HAP-1 (cell line): ENCODE measurements at regions not wholly inside any gene's neighbourhood (a gene's known extent, or its start where the extent isn't known, plus 50 kb on each side); places are given as distances from the start of the nearest gene placed in this dataset.
A peak's percentile ranks its signal among the peaks of the same experiment; 100 is the strongest.
"Not testable (repeated sequence)": the region's sequence is repeated elsewhere in the genome, so short reads cannot be mapped to it uniquely, and the experiment has no call there.

Source experiments
- DNase-seq, 2 experiments: peaks; one replicate each; pipeline ENCODE4 v3.0.0-alpha.2; 2016 to 2020; ENCODE audit warnings: low spot score in 2 of 2
- H3K27me3 ChIP-seq: fragments of 250-450 bp; sonication (Bioruptor Pico); 2 replicates; pipeline ENCODE4 v1.5.1; 2020; ENCODE audit warnings: low read depth, mild to moderate bottlenecking, moderate library complexity
- H3K36me3 ChIP-seq: fragments of 250-450 bp; sonication (Bioruptor Pico); replicated peaks from 2 replicates; pipeline ENCODE4 v1.5.1; 2020; ENCODE audit warnings: mild to moderate bottlenecking
- H3K4me1 ChIP-seq: fragments of 250-450 bp; sonication (Bioruptor Pico); 2 replicates; pipeline ENCODE4 v1.5.1; 2020; ENCODE audit warnings: mild to moderate bottlenecking
- H3K4me3 ChIP-seq: fragments of 250-450 bp; sonication (Bioruptor Pico); 2 replicates; pipeline ENCODE4 v1.5.1; 2020; ENCODE audit warnings: mild to moderate bottlenecking, moderate library complexity
- H3K9me3 ChIP-seq: fragments of 250-450 bp; sonication (Bioruptor Pico); 2 replicates; pipeline ENCODE4 v1.5.1; 2020; ENCODE audit warnings: mild to moderate bottlenecking, moderate library complexity
- in situ Hi-C: fragments of 300-500 bp; cut with MboI; formaldehyde crosslinking; loops from 3 replicates; pipeline ENCODE4 v1.14.3; 2020; ENCODE audit warnings: low sequenced_read_pairs, inconsistent platforms, mixed read lengths

- no peaks in the 10 kb centered on the region for H3K27me3 ChIP-seq
- no peaks in the 10 kb centered on the region; the same call in 1 of the 2 replicates for H3K4me1 ChIP-seq
- H3K36me3 ChIP-seq, result no peaks in the 10 kb centered on the region
- in situ Hi-C loops, result no loop called here
- H3K9me3 ChIP-seq, result no peaks in the 10 kb centered on the region
- H3K4me3 ChIP-seq, result no peak overlapping the region
- no peak for DNase-seq
These were observed 107.2 kb upstream of the UBE2E3 start for GRCh38 chr2:180873219-180873618.

DNA sequence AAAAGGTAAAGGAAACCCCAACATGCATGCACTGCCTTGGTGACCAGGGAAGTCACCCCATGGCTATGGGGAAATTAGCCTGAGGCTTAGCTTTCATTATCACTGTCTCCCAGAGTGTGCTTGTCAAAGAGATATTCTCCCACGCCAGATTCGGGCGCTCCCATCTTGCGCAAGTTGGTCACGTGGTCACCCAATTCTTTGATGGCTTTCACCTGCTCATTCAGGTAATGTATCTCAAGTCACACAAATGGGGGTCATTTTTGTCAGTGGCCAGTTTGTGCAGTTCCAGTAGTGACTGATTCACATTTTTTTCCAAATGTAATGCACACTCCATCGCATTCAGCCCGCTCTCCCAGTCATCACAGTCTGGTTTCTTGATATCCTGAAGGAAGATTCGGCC lies 107.6 kb upstream of the UBE2E3 start:
- H3K4me3 ChIP-seq, DNase-seq, H3K27me3 ChIP-seq, H3K4me1 ChIP-seq, H3K36me3 ChIP-seq, in situ Hi-C loops, H3K9me3 ChIP-seq: not testable (repeated sequence)

DNA sequence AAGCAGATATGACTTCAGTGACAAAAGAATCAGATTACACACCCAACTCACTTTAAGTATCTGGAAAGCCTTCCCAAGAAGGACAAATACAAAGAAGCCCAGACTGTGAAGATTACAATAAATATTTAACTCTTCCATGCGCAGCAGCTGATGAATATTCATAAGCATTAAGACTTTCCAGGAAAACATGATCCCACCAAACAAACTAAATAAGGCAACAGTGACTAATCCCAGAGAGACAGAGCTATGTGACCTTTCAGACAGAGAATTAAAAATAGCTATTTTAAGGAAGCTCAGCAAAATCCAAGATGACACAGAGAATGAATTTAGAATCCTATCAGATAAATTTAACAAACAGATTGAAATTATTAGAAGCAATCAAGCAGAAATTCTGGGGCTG lies 108.2 kb upstream of the UBE2E3 start:
- Histone ChIP-seq H3K36me3 (no peaks in the 10 kb centered on the region), H3K9me3 (no peaks in the 10 kb centered on the region), H3K27me3 (no peaks in the 10 kb centered on the region), H3K4me3 (no peak overlapping the region), H3K4me1 (no peaks in the 10 kb centered on the region; the same call in 1 of the 2 replicates)
- in situ Hi-C loops, result no loop called here
- no peak for DNase-seq

DNA sequence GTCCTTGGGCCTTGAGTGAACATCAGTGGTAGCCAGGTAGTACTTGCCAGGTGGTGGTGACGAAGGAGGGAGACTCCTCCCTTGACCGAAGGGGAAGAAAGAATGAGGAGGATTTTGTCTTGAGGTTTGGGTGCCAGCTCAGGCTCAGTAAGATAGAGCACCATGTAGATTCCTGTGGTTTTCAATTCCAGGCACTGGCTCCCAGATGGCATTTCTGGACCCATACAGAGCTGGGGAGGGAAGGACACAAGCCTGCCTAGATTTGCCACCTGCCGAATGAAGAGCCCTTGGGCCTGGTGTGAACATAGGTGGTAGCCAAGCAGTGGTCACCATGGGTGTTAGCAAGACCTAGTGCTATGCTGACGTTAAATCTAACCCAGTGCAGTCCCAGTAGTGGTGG lies 108.8 kb upstream of the UBE2E3 start:
- Histone ChIP-seq H3K4me3 (no peak overlapping the region), H3K27me3 (no peaks in the 10 kb centered on the region), H3K9me3 (no peaks in the 10 kb centered on the region), H3K36me3 (no peaks in the 10 kb centered on the region), H3K4me1 (no peaks in the 10 kb centered on the region; the same call in 1 of the 2 replicates)
- in situ Hi-C loops, result no loop called here
- no peak for DNase-seq

DNA sequence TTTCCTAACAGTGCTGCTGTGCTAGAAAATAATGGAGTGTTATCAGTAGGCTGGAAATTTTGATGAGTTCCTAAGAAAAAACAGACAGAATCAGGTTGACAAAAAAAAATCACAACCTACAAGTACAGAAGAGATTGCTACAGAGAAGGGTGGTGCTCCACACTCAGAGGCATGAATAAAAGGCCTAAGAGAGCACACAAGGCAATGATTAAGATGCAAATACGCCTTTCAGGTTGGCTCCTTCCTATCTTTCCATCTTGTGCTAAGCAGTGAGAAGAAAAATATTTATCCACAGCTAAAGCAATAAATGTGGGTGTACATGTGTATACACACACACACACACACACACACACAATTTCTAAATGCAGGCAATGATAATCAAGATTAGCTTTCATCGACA lies 130.6 kb upstream of the UBE2E3 start:
- in situ Hi-C loops, result no loop called here
- no peaks in the 10 kb centered on the region for H3K27me3 ChIP-seq
- no peak for DNase-seq
- H3K36me3 ChIP-seq, result no peaks in the 10 kb centered on the region
- H3K9me3 ChIP-seq, result no peaks in the 10 kb centered on the region
- H3K4me1 ChIP-seq, result no peaks in the 10 kb centered on the region
- H3K4me3 ChIP-seq, result no peak overlapping the region

- H3K4me1 ChIP-seq, result no peaks in the 10 kb centered on the region
- in situ Hi-C loops, result no loop called here
- no peak for DNase-seq
- no peaks in the 10 kb centered on the region for H3K27me3 ChIP-seq
- no peaks in the 10 kb centered on the region for H3K36me3 ChIP-seq
- no peaks in the 10 kb centered on the region for H3K9me3 ChIP-seq
- H3K4me3 ChIP-seq, result no peak overlapping the region
These were observed 132.0 kb upstream of the UBE2E3 start for GRCh38 chr2:180848393-180848792.

- H3K36me3 ChIP-seq, result no peaks in the 10 kb centered on the region
- no peaks in the 10 kb centered on the region for H3K9me3 ChIP-seq
- in situ Hi-C loops, result no loop called here
- no peak for DNase-seq
- H3K27me3 ChIP-seq, result no peaks in the 10 kb centered on the region
- no peak overlapping the region for H3K4me3 ChIP-seq
- H3K4me1 ChIP-seq, result no peaks in the 10 kb centered on the region
These were observed 133.5 kb upstream of the UBE2E3 start for GRCh38 chr2:180846756-180847472.

DNA sequence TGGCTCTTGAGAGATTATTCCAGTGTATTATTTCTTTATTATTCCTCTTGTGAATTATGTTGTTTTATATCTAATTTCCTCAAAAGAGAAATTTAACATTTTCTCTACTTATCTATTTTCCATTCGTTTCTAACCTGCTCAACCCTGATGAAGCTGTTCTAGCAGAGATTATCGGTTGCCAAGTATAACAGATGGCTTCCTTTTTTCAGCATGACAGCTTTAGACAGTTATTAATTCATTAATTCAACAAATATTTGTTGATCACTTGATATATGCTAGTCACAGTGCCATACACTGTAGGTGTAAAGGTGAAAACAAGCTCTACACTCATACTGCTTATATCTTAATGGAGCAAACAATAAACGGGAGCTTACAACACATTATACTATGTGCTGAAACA lies 137.9 kb upstream of the UBE2E3 start:
- in situ Hi-C loops, result no loop called here
- H3K36me3 ChIP-seq, result no peaks in the 10 kb centered on the region
- H3K9me3 ChIP-seq, result no peaks in the 10 kb centered on the region
- no peaks in the 10 kb centered on the region for H3K4me1 ChIP-seq
- no peak for DNase-seq
- H3K4me3 ChIP-seq, result no peak overlapping the region
- H3K27me3 ChIP-seq, result no peaks in the 10 kb centered on the region

DNA sequence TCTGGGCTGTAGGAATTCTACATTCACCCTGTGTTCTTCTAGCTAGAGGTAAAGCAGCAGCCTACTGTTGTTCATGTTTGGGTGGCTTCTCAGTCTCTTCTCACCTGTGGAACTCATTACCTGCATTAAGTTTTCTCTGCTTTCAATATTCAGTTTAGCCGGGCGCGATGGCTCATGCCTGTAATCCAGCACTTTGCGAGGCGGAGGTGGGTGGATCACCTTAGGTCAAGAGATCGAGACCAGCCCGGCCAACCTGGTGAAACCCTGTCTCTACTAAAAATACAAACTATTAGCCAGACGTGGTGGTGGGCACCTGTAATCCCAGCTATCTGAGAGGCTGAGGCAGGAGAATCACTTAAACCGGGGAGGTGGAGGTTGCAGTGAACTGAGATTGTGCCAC lies 139.8 kb upstream of the UBE2E3 start:
- no peak for DNase-seq
- Histone ChIP-seq H3K4me1 (no peaks in the 10 kb centered on the region), H3K36me3 (no peaks in the 10 kb centered on the region), H3K4me3 (no peak overlapping the region), H3K9me3 (no peaks in the 10 kb centered on the region), H3K27me3 (no peaks in the 10 kb centered on the region)
- in situ Hi-C loops, result no loop called here

DNA sequence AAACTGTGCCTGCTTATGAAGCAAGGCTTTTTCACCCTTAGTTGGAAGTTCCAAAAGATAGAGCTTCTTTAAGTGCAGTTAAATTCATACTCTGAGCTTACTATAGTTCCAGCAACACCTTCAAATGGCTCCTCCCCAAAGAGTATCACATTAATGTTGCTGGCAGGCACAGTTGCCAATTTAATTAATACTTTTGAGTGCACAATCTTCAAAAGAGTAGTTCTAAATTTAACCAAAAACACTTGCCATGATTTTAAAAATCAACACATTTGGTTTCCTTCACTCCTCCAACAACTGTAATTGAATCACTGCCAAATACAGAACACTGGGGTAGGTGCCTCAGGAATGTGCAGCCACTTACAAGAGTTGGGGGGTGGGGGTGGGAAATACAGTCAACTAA lies 150.6 kb upstream of the UBE2E3 start:
- H3K27me3 ChIP-seq, result no peaks in the 10 kb centered on the region
- no peak for DNase-seq
- H3K9me3 ChIP-seq, result no peaks in the 10 kb centered on the region
- in situ Hi-C loops, result no loop called here
- no peaks in the 10 kb centered on the region for H3K36me3 ChIP-seq
- H3K4me1 ChIP-seq, result peaks cover 16% of the 10 kb centered on the region
- H3K4me3 ChIP-seq, result no peak overlapping the region

DNA sequence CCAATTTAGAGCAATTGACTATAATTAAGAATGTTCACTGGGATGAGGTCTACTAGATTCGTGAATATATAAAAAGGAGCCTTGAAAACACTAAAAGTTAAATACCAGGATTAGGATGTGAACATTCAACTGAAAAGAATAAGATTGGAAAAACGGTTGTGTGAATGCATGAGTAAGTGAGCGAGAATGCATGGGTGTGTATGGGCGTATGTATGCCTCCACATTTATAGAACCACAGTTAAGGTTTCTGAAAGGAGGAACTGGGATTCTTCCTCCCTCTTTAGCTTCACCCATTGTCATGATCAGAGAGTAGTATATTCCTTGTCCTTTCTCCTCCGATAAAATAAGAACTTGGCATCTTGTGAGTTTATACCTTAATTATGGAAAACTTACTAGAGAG lies 151.1 kb upstream of the UBE2E3 start:
- H3K4me3 ChIP-seq, result no peak overlapping the region
- no peaks in the 10 kb centered on the region for H3K27me3 ChIP-seq
- no peaks in the 10 kb centered on the region for H3K36me3 ChIP-seq
- in situ Hi-C loops, result no loop called here
- no peaks in the 10 kb centered on the region for H3K9me3 ChIP-seq
- peaks cover 16% of the 10 kb centered on the region for H3K4me1 ChIP-seq
- peak; percentile 16 to 52 for DNase-seq

DNA sequence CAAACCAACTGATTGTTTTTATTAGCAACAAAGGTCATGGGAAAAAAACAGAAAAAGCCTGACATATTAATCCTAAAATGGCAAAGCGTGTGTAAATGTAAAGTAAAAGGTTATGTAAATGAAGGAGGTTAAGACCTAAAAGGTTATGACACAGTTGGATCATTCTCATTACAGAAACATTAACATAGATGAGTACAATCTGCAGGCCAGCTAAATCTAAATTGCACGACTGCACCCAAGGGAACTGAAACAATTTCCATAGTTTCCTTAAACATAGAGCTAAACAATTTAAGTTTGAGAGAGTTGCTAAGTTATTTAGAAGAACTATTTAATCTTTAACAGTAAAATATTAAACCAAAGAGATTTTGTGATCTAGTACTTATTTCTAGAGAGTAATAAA lies 151.6 kb upstream of the UBE2E3 start:
- Histone ChIP-seq H3K4me3 (no peak overlapping the region), H3K36me3 (no peaks in the 10 kb centered on the region), H3K4me1 (peaks cover 16% of the 10 kb centered on the region), H3K9me3 (no peaks in the 10 kb centered on the region), H3K27me3 (no peaks in the 10 kb centered on the region)
- in situ Hi-C loops, result no loop called here
- DNase-seq, result peak in 1 of 2 experiments; percentile 38

DNA sequence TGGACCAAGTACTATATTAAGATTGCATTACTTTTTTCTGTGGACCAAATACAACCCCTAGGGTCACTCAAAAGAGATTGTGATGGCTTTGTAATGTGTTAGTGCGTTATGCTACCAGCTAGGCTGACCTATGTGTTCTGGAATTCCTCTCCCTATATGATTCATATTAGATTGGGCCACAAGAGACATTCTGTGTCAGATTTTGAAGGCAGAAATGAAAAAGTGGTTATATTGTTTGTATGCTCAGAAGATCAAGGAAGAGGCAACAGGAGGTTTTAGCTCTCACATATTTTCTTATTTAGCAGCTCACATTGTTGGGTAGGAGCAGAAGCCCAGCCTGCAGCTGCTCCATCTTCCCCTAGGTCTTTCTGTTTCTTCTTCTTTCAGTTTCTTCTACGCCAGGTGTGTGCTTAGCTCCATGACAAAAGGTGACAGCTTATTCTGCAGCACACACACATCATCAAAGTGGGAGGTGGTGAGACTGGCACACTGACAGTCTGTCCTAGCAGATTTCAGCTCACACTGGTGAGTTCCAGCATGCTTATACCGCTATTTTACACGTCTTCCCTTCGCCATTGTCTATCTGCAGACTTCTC lies 156.8 kb upstream of the UBE2E3 start:
- no peaks in the 10 kb centered on the region for H3K9me3 ChIP-seq
- no peak for DNase-seq

DNA sequence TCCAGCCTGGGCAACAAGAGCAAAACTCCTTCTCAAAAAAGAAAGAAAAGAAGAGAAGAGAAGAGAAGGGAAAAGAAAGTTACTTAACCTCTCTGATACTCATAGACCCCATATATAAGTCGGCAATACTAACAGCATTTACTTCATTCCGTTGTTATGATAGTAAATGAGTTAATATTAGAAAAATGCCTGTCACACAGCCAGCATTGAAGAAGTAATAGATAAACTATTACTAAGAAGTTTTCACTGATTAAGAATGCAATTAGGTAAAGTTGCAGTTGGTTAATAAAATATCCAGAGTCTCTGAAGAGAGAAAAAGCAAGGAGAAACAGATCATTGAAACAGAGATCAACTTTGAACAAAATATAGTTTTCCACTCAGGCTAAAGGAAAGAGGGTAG lies 161.3 kb upstream of the UBE2E3 start:
- Histone ChIP-seq H3K27me3 (no peaks in the 10 kb centered on the region), H3K9me3 (no peaks in the 10 kb centered on the region), H3K36me3 (no peaks in the 10 kb centered on the region), H3K4me1 (no peaks in the 10 kb centered on the region), H3K4me3 (no peak overlapping the region)
- in situ Hi-C loops, result no loop called here
- no peak for DNase-seq

More for the DNA sequence above, 156.8 kb upstream of the UBE2E3 start:
- in situ Hi-C loops, result no loop called here
- Histone ChIP-seq H3K27me3 (no peaks in the 10 kb centered on the region), H3K4me3 (no peak overlapping the region), H3K36me3 (no peaks in the 10 kb centered on the region), H3K4me1 (peaks cover 3% of the 10 kb centered on the region)

GRCh38 chr2:180818700-180819099 lies 161.7 kb upstream of the UBE2E3 start:
- H3K36me3 ChIP-seq, H3K9me3 ChIP-seq, in situ Hi-C loops, DNase-seq, H3K4me1 ChIP-seq, H3K27me3 ChIP-seq, H3K4me3 ChIP-seq: not testable (repeated sequence)
